NCI-H2107 treated with DMSO at 0.1 percent for 48 hours (cell line): ENCODE measurements at regions not wholly inside any gene's neighbourhood (a gene's known extent, or its start where the extent isn't known, plus 50 kb on each side); places are given as distances from the start of the nearest gene placed in this dataset.

Experiments
- DNase-seq: peaks from one replicate; lab custom pipeline; 2025; ENCODE audit not compliant: unreplicated experiment; lab: John Stamatoyannopoulos, UW

DNA sequence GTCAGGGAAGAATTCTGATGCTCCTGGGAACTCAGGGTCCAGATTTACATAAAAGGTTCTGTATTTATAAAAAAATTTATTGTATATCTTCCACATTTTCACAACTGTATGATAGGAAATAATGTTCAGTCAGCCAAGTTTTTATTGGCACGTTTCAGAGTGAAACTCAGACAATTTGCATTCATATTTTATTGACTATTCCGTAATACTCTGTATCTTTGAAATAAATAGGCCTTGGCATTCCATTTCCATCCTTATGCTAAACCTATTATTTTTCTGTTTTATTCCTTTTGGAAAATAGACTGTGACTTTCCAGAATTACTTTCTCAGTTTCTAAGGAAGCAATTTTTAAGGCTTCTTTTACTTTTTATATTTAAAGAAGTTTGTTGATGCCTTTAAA lies 329.0 kb downstream of the OLFM3 start:
- DNase-seq: no peak

DNA sequence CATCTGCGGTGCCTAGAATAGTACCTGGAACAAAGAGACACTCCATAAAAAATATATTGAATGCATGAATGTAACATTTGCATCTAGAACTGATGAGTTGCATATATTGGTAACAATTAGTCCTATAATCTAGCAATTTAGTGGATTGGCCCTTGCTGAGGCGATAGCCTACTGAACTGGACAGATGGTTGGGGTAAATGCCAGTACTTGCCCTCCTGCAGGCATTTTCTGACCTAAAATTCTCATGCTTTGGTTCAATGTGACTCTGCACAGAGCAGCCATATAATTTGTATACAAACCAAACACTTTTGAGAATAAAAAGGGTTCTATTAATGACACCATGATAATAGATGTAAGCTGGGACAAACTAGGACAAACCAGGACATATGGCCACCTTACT lies 313.6 kb downstream of the OLFM3 start:
- no peak for DNase-seq

DNA sequence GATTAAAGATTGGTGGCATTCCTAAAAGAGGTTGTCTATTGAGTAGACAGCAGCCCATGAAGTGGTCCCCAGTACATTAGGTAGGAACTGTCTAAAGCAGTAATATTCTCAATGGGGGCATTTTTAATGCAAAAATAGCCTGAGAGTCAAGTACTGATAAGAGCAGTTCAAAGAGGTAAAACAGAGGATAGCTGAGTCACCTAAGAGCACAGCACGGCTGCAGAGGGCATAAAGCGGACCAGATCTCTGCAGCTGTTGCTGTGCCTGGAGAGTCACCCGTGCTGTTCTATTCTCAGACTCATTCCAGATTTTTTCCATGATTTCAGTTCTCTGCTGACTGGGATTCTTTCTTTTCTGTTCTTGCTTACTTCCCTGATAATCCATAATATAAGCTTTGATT lies 313.2 kb downstream of the OLFM3 start:
- no peak for DNase-seq

DNA sequence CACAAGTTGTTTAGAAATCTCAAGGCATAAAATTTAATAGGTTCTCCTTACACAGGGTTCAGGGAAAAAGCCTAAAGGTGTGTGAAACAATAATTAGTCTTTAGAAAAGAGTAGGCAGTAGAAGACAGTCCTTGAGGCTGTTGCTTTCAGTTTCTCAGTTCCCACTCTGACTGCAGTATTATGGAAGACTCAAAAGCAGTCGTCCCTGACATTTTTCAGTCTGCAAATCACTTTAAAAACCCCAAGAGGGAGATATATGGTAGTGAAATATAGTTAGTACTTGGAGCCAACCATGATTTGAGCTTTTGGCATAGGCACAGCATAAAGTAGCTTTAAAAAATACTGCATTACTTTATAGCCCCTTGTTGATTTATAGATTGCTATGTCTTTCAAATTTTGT lies 299.7 kb downstream of the OLFM3 start:
- DNase-seq: no peak

DNA sequence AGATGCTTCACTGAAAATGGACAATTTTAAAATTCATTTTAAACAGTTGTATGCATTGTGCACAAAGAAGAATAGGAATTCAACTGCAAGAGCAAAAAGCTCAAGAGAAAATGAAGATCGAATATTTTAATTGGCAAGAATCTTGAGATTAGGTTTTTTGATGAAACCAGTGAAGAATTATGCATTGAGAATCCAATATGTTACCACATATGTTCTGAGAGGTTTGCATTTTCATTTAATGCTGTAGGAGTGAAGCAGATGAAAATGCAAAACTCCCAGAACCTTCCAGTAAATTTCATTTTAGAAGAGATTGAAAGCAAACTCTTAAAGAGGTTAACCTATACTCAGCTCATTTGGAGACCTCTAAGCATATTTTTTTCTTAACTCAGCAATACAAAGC lies 298.0 kb downstream of the OLFM3 start:
- no peak for DNase-seq

DNA sequence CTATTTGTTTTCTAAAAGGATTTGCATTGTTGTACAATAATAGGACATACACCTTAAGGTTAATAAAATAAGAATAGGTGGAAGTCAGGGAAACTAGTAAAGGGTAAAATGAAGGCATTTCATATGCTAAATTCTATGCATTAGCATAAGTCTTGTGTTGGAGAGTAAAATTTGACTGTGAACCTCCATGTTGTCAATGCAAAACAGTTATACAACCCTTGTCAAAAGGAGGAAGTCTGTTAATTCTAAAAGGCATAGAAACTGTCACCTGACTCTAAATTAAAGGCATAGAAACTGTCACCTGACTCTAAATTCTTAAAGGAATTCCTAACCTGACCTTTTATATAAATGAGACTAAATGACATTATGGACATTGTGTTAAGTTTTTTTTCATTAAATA lies 291.8 kb downstream of the OLFM3 start:
- no peak for DNase-seq

DNA sequence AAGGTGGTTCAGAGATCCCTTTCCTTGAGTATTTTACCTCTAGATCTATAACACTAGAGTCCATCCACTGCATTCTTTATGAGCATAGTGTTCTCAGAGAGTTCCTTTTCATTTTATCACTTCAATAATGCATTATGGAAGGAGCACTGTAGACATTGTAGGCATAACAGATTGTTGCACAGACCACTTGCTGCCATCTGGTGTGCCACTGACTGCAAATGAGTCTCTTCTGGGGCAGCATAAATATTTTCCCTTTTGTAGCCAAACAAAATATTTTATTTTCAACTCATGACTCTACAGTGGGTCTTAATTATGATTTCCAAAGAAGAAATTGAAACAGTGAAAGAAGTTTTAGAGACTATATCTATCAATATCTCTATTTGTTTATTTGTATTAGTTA lies 290.4 kb downstream of the OLFM3 start:
- DNase-seq: no peak

DNA sequence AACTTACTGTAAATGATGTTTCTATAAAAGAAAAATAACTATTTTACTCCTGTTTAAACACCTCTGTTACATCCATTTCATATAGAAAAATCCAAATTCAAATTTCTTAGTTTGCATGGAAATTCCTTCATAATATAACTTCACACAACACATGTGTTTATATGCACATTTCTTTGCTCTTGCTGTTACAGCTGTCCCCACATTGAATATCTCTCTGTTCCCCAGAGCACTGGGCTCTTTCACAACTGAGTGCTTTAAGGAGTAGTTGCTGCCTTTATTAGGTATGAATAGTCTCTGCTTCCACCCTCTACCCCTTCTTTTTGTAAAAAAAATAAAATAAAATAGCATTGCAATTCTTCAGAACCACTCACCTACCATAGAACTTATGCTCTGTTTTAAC lies 287.0 kb downstream of the OLFM3 start:
- DNase-seq: no peak

DNA sequence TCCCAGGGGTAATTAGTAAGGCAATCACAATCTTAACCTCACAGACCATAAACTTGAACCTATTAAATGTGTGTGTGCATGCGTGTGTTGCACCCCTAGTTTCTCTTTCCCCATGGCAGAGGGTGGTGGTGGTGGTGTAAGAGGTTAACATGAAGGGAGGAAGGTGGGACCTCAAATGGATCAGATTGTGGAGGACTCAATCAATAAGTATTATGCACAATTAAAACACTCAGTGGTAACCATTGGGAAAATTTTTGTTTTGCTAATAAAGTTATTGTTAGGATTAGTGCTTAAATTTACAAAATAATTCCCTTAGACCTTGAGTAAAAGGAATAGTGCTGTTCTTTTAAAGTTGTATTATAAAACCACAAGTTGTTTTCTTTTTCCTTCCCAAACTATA lies 283.0 kb downstream of the OLFM3 start:
- DNase-seq: no peak

DNA sequence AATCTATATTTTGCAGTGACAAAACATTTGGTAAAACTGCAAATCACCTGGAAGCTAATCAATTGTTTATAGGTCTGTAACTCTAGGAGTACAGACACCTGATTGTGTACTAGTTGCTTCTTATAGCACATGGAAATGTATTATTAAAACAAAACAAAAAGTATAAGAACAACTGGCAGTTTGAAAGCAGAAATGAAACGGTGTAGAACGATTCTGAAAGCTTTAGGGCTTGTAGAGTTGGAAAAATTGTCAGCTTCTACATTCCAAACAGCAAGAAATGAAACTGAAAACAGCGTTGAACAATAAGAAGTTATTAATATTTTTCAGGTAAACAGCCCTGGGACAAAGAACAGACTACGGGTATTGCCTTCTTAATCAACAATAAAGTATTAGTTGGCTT lies 273.3 kb downstream of the OLFM3 start:
- DNase-seq: no peak

DNA sequence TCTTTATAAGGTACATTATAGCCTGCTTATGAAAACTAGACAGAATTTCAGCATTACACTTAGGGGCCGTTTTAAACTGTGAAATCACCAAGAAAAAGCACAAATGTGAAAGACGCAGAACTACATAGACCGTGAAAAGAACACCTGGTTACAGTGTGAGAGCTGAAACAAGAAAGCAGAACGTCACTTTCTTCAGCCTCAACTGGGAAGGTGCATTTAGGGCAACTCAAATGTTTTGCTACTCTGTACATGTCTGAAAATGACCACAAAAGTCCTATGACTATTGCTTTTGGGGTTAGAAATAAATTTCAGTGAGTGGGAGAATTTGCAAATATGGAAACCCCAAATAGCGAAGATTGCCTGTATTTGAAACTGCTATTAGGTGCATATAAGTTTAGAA lies 268.7 kb downstream of the OLFM3 start:
- DNase-seq: no peak

DNA sequence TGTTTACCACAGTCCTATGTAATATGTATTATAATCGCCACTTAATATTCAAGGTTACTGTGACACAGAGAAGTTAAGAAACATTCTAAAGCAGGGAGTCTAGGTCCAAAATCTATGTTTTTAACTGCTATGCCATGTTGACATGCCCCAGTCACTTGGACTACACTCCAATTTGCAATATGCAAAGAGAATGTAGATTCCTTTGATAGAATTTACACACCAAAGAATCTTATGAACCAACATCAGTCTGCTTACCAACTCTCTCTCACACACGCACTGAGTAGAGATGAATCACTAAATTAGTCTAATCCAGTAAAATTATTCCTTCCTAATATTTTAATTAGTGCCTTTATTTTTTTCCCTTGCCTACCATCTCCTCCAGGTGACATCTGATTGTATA lies 266.2 kb downstream of the OLFM3 start:
- no peak for DNase-seq

DNA sequence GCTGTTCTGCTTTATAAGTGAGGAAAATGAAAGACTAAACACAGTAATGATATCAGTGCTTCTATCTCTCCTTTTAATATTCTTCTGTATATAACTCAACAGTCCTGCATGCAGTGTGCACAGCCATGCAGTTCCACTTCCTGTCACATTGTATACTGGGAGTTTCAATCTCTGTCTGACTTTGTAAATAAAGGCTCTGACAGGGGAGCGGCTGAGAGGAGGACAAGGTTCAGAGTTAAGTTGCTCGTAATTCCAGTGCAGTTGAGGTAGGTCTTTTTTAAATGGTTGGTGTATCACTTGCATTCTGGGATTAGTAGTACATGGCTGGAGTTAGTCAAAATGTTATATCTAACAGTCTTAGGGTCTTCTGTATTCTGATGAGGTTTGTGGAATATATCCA lies 264.5 kb downstream of the OLFM3 start:
- DNase-seq: no peak

DNA sequence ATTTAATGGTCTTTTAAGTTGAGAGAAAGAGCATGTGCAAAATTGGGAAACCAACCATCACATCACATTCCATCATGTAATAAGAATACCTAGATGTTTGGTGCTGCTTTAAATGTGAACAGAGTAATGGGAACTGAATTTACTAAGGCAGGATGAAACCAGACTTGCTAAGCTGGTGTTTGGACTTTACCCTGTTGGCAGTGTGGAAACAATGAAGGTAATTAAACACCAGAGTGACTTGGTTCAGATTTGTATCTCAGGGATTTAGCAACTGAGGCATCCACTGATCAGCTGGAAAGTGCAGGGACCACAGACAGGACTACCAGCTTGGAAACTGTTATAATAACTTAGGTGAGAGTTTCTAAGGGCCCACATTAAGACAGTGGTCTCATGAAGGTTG lies 263.4 kb downstream of the OLFM3 start:
- no peak for DNase-seq

DNA sequence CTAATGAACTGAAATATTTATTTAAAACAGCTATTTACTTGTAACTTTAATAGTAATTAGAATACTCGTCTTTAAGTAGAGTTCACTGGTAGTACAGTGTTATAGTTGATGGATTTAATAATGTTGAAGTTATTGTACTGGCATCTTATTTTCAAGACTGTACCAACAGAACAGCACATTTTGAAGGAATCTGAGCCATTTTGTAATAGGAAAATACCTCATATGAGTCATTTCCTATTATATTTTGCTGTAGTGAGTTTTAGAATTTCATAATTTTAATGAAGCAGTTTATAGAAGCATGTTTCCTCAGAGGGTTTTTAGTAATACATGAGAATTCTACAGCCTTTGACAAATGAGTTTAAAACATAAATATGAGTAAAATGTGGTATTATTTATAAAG lies 258.3 kb downstream of the OLFM3 start:
- DNase-seq: no peak

DNA sequence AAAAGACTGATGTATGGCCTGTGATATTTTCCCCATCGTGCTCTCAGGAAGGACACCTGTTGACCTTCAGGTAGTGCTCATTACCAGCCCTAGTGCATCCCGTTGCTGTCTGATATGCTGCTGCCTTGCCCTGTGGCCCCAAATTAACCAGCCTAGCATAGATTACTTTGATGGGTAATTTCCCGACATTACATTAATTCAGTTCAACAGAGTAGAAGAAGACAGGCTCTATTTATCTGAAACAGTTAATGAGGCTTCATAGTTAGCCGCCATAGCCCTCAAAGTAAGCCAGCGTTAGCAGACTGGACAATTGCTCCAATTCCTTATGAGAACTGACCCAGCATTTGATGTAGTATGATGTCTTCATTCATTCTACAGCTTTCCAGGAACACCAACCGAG lies 257.6 kb downstream of the OLFM3 start:
- no peak for DNase-seq

DNA sequence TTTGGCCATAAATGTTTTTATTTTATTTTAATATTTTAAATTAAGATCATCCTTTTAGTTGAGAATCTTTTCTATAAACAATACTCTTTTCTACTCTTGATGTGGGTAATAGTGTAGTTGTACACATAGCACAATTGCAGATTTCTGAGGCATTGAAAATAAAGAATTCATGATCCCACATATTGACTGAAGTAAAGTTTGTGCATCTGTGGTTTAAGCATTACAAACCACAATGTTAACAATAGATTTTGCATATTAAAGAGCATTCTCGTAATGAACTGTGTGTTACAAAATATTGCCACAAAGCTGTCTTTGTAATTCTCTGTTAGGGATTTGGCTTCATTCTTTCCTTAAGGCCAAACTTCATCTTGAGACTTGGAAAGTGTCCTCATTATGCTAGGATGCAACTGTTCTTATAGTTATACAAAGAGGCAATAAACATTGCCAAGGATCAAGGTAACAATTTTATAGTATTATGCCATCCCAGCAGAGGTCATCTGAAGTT lies 256.8 kb downstream of the OLFM3 start:
- DNase-seq: no peak

DNA sequence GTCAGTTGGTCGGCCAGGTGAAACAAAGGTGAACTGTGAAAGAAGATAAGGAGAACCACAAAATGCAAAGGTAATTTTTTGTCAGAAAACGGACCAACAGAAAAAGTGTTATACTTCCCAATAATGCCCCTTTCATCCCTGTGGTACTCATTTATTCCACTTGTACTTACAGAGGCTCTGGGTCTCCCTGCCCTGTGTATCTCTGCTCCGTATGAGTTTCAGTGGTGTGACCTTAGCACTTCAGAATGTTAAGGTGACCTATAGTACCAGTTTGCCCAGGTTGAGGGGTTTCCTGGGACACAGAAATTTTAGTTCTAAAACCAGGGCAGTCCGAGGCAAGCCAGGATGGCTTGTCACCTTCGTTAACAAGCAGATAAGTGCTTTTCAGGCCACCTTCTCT lies 254.8 kb downstream of the OLFM3 start:
- no peak for DNase-seq

DNA sequence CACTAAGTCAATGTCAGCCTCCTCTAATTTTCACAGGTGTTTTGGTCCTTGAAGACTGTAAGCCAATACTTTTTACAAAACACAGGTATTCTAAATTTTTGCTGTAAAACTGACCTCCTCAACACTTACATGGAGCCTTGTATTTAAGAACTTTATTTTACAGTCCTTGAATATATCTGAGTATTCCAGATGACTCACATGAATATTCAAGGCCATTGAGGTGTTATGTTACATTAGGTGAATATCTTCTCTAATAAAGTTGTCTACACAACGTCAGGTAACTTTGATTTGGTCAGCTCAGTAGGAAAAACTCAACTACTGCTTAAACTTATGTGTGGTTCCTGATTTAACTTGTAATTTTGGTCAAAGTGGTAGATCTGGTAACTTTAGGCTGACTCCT lies 254.2 kb downstream of the OLFM3 start:
- DNase-seq: no peak

DNA sequence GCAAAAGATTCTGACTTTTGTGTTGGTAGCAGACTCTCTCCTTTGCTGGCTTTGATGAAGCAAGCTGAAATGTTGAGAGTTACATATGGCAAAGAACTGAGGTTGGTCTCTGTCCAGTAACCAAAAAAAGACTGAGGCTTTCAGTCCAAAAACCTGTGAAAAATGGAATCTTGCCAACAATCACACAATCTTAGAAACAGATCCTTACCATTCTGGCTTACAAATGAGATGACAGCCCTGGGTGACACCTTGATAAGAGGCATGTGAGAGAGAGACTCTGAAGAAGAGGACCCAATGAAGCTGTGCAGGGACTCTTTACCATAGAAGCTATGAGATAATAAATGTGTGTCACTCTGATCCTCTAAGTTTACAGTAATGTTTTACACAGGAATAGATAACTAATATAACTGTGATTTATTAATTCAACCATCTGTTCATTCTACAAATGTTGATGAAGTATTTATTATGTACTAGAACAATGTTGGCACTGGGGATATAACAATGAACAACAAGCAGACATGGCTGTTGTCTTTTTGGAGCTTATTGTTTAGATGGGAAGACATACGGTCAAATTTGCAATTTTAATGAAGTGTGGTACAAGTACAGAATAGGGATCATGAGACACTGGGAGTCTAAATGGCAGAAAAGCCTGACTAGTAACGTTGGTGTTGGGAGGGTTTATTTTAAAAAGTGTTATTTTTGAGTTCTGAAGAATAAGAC lies 251.0 kb downstream of the OLFM3 start:
- DNase-seq: no peak

DNA sequence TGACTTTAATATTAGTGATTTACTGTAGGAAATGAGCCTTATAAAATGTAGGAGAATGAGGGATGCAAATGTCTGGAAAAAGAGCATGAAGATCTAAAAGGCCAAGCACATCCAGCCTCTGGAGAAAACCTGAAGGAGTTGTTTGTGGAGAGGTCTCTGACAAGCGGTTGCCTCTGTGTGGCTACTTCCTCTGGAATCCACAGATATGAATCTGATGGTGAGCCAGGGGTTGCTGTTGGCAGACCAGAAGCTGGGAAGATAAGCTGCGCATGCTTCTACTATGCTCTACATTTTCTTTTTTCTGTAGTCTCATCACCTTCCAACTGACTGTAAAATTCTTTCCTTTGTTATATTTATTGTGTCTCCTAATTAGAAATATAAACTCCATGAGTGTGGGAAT lies 248.6 kb downstream of the OLFM3 start:
- no peak for DNase-seq
